ENCODE measurements at regions not wholly inside any gene's neighbourhood (a gene's known extent, or its start where the extent isn't known, plus 50 kb on each side); places are given as distances from the start of the nearest gene placed in this dataset.

DNA sequence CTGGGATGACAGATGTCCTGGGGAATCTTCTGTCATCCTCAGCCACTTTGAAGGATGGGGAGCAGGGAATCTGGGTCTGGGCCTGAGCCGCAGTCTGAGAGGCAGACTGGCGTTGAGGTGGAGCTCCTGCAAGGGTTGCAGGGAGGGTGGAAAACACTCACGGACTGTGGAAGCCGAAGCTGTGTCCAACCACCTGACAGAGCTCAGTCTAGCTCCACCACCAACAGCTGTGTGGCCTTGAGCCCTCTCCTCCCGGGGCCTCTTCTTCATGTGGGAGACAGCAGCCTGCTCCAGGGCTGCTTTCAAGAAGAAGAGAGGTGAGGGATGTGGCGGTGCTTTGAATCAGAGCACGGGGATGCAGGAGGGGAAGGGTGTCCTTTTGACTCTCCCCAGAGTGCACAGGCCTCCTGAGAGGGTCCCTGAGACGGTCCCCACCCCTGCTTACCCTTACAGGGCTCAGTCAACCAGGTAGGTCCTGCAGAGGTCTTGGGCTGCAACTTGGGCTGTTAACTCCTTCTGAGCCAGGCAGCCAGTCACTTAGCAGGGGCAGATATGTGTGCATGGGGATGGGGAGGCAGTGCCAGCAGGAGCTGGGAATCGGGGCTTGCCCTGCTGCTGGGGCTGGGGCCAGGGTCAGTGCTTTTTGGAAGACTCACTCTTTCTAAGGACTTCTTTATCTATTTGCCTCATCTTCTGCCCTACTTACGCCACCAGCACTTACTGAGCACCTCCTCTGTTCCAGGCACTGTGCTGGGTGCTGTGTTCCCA lies 216.3 kb downstream of the PTPRU start:
- no peak overlapping the region for H3K4me3 ChIP-seq (ENCODE audit: extremely low read depth, insufficient read depth, low read length, poor library complexity, severe bottlenecking)
- WGBS, 2 experiments (ENCODE audit: insufficient coverage in 2 of 2) = 89 to 90% methylated on average over 7 of the region's 10 CpGs
- H3K36me3 ChIP-seq (ENCODE audit: control insufficient read depth, insufficient read depth, low read length) = no peaks in the 10 kb centered on the region
- H3K9me3 ChIP-seq (ENCODE audit: control insufficient read depth, low read length) = no peaks in the 10 kb centered on the region
- H3K27ac ChIP-seq (ENCODE audit: low read depth, low read length, severe bottlenecking) = no peak overlapping the region
- no peaks in the 10 kb centered on the region for H3K4me1 ChIP-seq (ENCODE audit: control insufficient read depth, insufficient read depth, low read length, poor library complexity, severe bottlenecking)

GRCh38 chr1:29451368-29451892 lies 215.1 kb downstream of the PTPRU start:
- Histone ChIP-seq H3K27ac (ENCODE audit: low read depth, low read length, severe bottlenecking) (no peak overlapping the region), H3K36me3 (ENCODE audit: control insufficient read depth, insufficient read depth, low read length) (no peaks in the 10 kb centered on the region)
- 89 to 95% methylated on average over 8 of the region's 16 CpGs for WGBS, 2 experiments (ENCODE audit: insufficient coverage in 2 of 2)

DNA sequence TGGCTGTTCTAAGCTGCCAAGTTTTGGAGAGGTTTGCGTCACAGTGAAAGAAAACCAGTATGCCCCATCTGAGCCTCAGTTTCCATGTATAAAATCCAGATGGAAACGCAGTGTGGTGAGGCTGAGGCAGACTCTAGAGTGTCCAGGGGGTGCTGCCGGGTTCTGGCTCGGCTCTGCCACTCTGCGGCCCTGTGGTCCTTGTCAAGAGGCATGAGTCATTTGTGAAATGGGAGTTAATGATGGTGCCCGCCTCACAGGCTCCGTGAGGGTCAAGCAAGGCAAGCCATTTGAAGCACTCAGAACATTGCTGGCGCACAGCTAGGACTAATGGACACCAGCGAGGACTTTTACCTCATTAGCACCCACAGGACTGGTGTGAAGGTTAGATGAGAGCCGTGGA lies 214.3 kb downstream of the PTPRU start:
- 90 to 91% methylated on average over 9 to 10 of the region's 10 CpGs for WGBS, 2 experiments (ENCODE audit: insufficient coverage in 2 of 2)
- Histone ChIP-seq H3K27ac (ENCODE audit: low read depth, low read length, severe bottlenecking) (no peak overlapping the region), H3K9me3 (ENCODE audit: control insufficient read depth, low read length) (no peaks in the 10 kb centered on the region), H3K36me3 (ENCODE audit: control insufficient read depth, insufficient read depth, low read length) (no peaks in the 10 kb centered on the region), H3K4me3 (ENCODE audit: extremely low read depth, insufficient read depth, low read length, poor library complexity, severe bottlenecking) (no peak overlapping the region), H3K4me1 (ENCODE audit: control insufficient read depth, insufficient read depth, low read length, poor library complexity, severe bottlenecking) (no peaks in the 10 kb centered on the region)

More at GRCh38 chr1:29451368-29451892, 215.1 kb downstream of the PTPRU start:
- H3K4me3 ChIP-seq (ENCODE audit: extremely low read depth, insufficient read depth, low read length, poor library complexity, severe bottlenecking) = no peak overlapping the region
- H3K9me3 ChIP-seq (ENCODE audit: control insufficient read depth, low read length) = no peaks in the 10 kb centered on the region
- H3K4me1 ChIP-seq (ENCODE audit: control insufficient read depth, insufficient read depth, low read length, poor library complexity, severe bottlenecking) = no peaks in the 10 kb centered on the region

GRCh38 chr1:29448456-29449235 lies 212.3 kb downstream of the PTPRU start:
- H3K4me3 ChIP-seq (ENCODE audit: extremely low read depth, insufficient read depth, low read length, poor library complexity, severe bottlenecking) = no peak overlapping the region
- WGBS, 2 experiments (ENCODE audit: insufficient coverage in 2 of 2) = 89 to 90% methylated on average over 12 of the region's 16 CpGs
- no peaks in the 10 kb centered on the region for H3K4me1 ChIP-seq (ENCODE audit: control insufficient read depth, insufficient read depth, low read length, poor library complexity, severe bottlenecking)
- no peaks in the 10 kb centered on the region for H3K9me3 ChIP-seq (ENCODE audit: control insufficient read depth, low read length)
- H3K36me3 ChIP-seq (ENCODE audit: control insufficient read depth, insufficient read depth, low read length) = no peaks in the 10 kb centered on the region
- H3K27ac ChIP-seq (ENCODE audit: low read depth, low read length, severe bottlenecking) = no peak overlapping the region

DNA sequence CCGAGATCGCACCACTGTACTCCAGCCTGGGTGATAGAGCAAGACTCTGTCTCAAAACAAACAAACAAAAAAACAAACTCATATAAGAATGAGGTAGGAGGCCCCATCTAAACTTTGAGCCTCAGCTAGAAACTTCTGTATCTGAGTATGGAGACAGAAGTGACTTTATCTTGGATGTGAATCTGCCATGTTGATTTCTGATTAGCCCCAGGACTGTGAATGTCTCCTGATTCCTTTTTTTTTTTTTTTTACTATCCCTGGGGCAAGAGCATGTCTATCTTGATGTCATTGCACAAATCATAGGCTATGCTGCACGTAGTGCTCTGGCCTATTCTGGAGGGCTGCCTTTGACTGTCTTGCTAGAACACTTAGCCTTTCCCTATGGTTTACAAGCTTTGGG lies 211.0 kb downstream of the PTPRU start:
- Histone ChIP-seq H3K4me3 (ENCODE audit: extremely low read depth, insufficient read depth, low read length, poor library complexity, severe bottlenecking) (no peak overlapping the region), H3K4me1 (ENCODE audit: control insufficient read depth, insufficient read depth, low read length, poor library complexity, severe bottlenecking) (peaks cover 5% of the 10 kb centered on the region), H3K36me3 (ENCODE audit: control insufficient read depth, insufficient read depth, low read length) (no peaks in the 10 kb centered on the region), H3K27ac (ENCODE audit: low read depth, low read length, severe bottlenecking) (no peak overlapping the region), H3K9me3 (ENCODE audit: control insufficient read depth, low read length) (no peaks in the 10 kb centered on the region)
- 100% methylated on average over 2 of the region's 3 CpGs; no CpG with 5 or more reads in 1 of the 2 experiments for whole genome bisulfite sequencing, 2 experiments (ENCODE audit: insufficient coverage in 2 of 2)

GRCh38 chr1:29444782-29445729 lies 208.7 kb downstream of the PTPRU start:
- 83 to 87% methylated on average over 7 to 9 of the region's 13 CpGs for WGBS, 2 experiments (ENCODE audit: insufficient coverage in 2 of 2)
- H3K9me3 ChIP-seq (ENCODE audit: control insufficient read depth, low read length) = no peaks in the 10 kb centered on the region
- peaks cover 5% of the 10 kb centered on the region for H3K4me1 ChIP-seq (ENCODE audit: control insufficient read depth, insufficient read depth, low read length, poor library complexity, severe bottlenecking)
- no peaks in the 10 kb centered on the region for H3K36me3 ChIP-seq (ENCODE audit: control insufficient read depth, insufficient read depth, low read length)
- H3K4me3 ChIP-seq (ENCODE audit: extremely low read depth, insufficient read depth, low read length, poor library complexity, severe bottlenecking) = no peak overlapping the region
- H3K27ac ChIP-seq (ENCODE audit: low read depth, low read length, severe bottlenecking) = no peak overlapping the region

DNA sequence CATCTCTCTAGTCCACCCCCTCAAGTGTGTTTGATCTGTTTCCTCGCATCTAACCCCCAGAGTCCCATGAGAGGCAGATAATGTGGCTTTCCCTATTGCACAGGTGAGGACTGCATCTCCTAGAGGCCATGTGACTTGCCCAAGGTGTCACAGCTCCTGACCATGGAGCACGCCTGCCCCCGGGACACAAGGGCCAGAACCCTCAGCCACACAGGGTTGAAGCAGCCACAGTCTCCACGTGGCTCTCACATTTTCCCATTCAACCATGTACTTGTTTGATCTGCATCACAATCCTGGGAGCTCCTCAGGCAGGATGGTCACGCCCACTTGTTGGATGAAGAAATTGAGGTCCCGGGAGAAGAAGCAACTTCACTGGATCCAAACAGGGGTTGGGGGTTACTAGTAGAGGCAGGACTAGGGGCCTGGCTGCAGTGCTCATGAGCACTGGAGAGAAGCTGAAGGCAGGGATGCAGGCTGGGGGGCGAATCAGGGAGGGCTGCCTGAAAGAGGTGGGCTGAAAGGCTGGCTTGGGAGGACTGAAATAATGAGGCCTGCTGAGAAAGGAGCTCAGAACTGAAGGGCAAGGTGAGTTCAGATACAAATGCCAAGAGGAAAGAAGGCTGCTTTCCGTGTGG lies 207.9 kb downstream of the PTPRU start:
- Histone ChIP-seq H3K4me1 (ENCODE audit: control insufficient read depth, insufficient read depth, low read length, poor library complexity, severe bottlenecking) (peaks cover 5% of the 10 kb centered on the region), H3K9me3 (ENCODE audit: control insufficient read depth, low read length) (no peaks in the 10 kb centered on the region), H3K27ac (ENCODE audit: low read depth, low read length, severe bottlenecking) (no peak overlapping the region), H3K4me3 (ENCODE audit: extremely low read depth, insufficient read depth, low read length, poor library complexity, severe bottlenecking) (no peak overlapping the region), H3K36me3 (ENCODE audit: control insufficient read depth, insufficient read depth, low read length) (no peaks in the 10 kb centered on the region)
- WGBS, 2 experiments (ENCODE audit: insufficient coverage in 2 of 2) = 81 to 86% methylated on average over 6 to 7 of the region's 8 CpGs

- Histone ChIP-seq H3K4me3 (ENCODE audit: extremely low read depth, insufficient read depth, low read length, poor library complexity, severe bottlenecking) (no peak overlapping the region), H3K9me3 (ENCODE audit: control insufficient read depth, low read length) (no peaks in the 10 kb centered on the region), H3K4me1 (ENCODE audit: control insufficient read depth, insufficient read depth, low read length, poor library complexity, severe bottlenecking) (peaks cover 5% of the 10 kb centered on the region), H3K27ac (ENCODE audit: low read depth, low read length, severe bottlenecking) (no peak overlapping the region), H3K36me3 (ENCODE audit: control insufficient read depth, insufficient read depth, low read length) (no peaks in the 10 kb centered on the region)
- 75 to 86% methylated on average over 6 to 7 of the region's 10 CpGs for WGBS, 2 experiments (ENCODE audit: insufficient coverage in 2 of 2)
Measured at GRCh38 chr1:29441916-29442668, 205.8 kb downstream of the PTPRU start.

GRCh38 chr1:29439615-29440014 lies 203.3 kb downstream of the PTPRU start:
- Histone ChIP-seq H3K9me3 (ENCODE audit: control insufficient read depth, low read length) (no peaks in the 10 kb centered on the region), H3K36me3 (ENCODE audit: control insufficient read depth, insufficient read depth, low read length) (no peaks in the 10 kb centered on the region), H3K4me1 (ENCODE audit: control insufficient read depth, insufficient read depth, low read length, poor library complexity, severe bottlenecking) (peaks cover 5% of the 10 kb centered on the region), H3K27ac (ENCODE audit: low read depth, low read length, severe bottlenecking) (no peak overlapping the region), H3K4me3 (ENCODE audit: extremely low read depth, insufficient read depth, low read length, poor library complexity, severe bottlenecking) (no peak overlapping the region)
- 86 to 92% methylated on average over 3 to 5 of the region's 7 CpGs for WGBS, 2 experiments (ENCODE audit: insufficient coverage in 2 of 2)

All from mesodermal cell (in vitro differentiated cells).